Esophagus muscularis mucosa (tissue), 4 donors: ENCODE measurements at regions not wholly inside any gene's neighbourhood (a gene's known extent, or its start where the extent isn't known, plus 50 kb on each side); places are given as distances from the start of the nearest gene placed in this dataset.

Source experiments
- DNase-seq: peaks from one replicate; pipeline ENCODE4 v3.0.0-alpha.2; 2017; ENCODE audit errors: extremely low spot score
- H3K27ac ChIP-seq, 4 donors: fragments of 200-600 bp; sonication (generic); replicated peaks in 1 of 4; 1 replicate in 3 of 4; 2 replicates in 1 of 4; pipeline ENCODE4 v1.5.1; 2016 to 2019; ENCODE audit warnings: mild to moderate bottlenecking in 1 of 4
- H3K27me3 ChIP-seq, 4 donors: fragments of 200-600 bp; sonication (generic); one replicate each; pipeline versions ENCODE4 v1.5.1 to v1.6.0; 2016 to 2019
- H3K36me3 ChIP-seq, 4 donors: fragments of 200-600 bp; sonication (generic); one replicate each; pipeline ENCODE4 v1.5.1; 2016 to 2019
- H3K4me1 ChIP-seq, 4 donors: fragments of 200-600 bp; sonication (generic); one replicate each; pipeline ENCODE4 v1.5.1; 2016 to 2019
- H3K4me3 ChIP-seq, 4 donors: fragments of 200-600 bp; sonication (generic); 1 replicate in 2 of 4; 2 replicates in 2 of 4; pipeline ENCODE4 v1.5.1; 2016 to 2019; ENCODE audit warnings: mild to moderate bottlenecking in 4 of 4, moderate library complexity in 1 of 4
- H3K9me3 ChIP-seq, 4 donors: fragments of 200-600 bp; sonication (generic); 1 replicate in 3 of 4; 2 replicates in 1 of 4; pipeline ENCODE4 v1.5.1; 2016 to 2019
- CTCF ChIP-seq, 3 experiments: fragments of 200-600 bp in 2 of 3; fragments of 450-650 bp in 1 of 3; sonication (generic) in 2 of 3; IDR thresholded peaks; one replicate each; pipeline ENCODE4 v1.5.1; 2017 to 2019; ENCODE audit warnings: antibody characterized with exemption in 3 of 3, mild to moderate bottlenecking in 2 of 3, moderate library complexity in 1 of 3
- EP300 ChIP-seq: sonication (generic); formaldehyde crosslinking; IDR thresholded peaks from one replicate; pipeline ENCODE4 v1.6.1; 2017; ENCODE audit warnings: antibody characterized with exemption
- POLR2A ChIP-seq: fragments of 450-650 bp; IDR thresholded peaks from one replicate; pipeline ENCODE4 v1.6.1; 2017; ENCODE audit warnings: antibody characterized with exemption, moderate library complexity, mild to moderate bottlenecking, low read depth
- POLR2AphosphoS5 ChIP-seq, 2 donors: sonication (generic); formaldehyde crosslinking; IDR thresholded peaks; one replicate each; pipeline ENCODE4 v1.6.1; 2017; ENCODE audit warnings: antibody characterized with exemption in 2 of 2
- WGBS: methylation state at CpG from one replicate; pipeline ENCODE4 v1.1.5; 2018; 5-methylcytosine and 5-hydroxymethylcytosine counted together
- intact Hi-C: fragments of 100-400 bp; cut with DNase I; formaldehyde crosslinking; loops from one replicate; pipeline ENCODE4 v1.15.1; 2023

GRCh38 chr6:91437315-91437729 lies 850.5 kb upstream of the MAP3K7 start:
- no peaks in the 10 kb centered on the region for H3K9me3 ChIP-seq
- H3K4me3 ChIP-seq: no peak overlapping the region
- no peaks in the 10 kb centered on the region for H3K4me1 ChIP-seq
- no peaks in the 10 kb centered on the region for H3K36me3 ChIP-seq
- intact Hi-C loops: no loop called here
- no peak overlapping the region for H3K27ac ChIP-seq
- TF ChIP-seq POLR2A (no peak), EP300 (no peak), CTCF (IDR thresholded peaks at IDR 0.05) (no peak), POLR2AphosphoS5 (IDR thresholded peaks at IDR 0.05) (no peak)
- H3K27me3 ChIP-seq: no peaks in the 10 kb centered on the region
- DNase-seq: no peak
- 61% methylated on average over 2 of the region's 2 CpGs for WGBS

- 88% methylated on average over 2 of the region's 2 CpGs for WGBS
- Histone ChIP-seq H3K4me1 (no peaks in the 10 kb centered on the region), H3K36me3 (no peaks in the 10 kb centered on the region), H3K9me3 (no peaks in the 10 kb centered on the region), H3K27ac (no peak overlapping the region), H3K4me3 (no peak overlapping the region), H3K27me3 (no peaks in the 10 kb centered on the region)
- TF ChIP-seq EP300: no peak
- TF ChIP-seq POLR2A: no peak
- TF ChIP-seq POLR2AphosphoS5 (IDR thresholded peaks at IDR 0.05): no peak
- TF ChIP-seq CTCF (IDR thresholded peaks at IDR 0.05): no peak
- no peak for DNase-seq
- intact Hi-C loops: no loop called here
Observed at GRCh38 chr6:91436448-91436847, 849.6 kb upstream of the MAP3K7 start.

- H3K36me3 ChIP-seq: no peaks in the 10 kb centered on the region
- no peaks in the 10 kb centered on the region for H3K4me1 ChIP-seq
- no peak overlapping the region for H3K27ac ChIP-seq
- H3K9me3 ChIP-seq: no peaks in the 10 kb centered on the region
- no peak for TF ChIP-seq POLR2AphosphoS5 (IDR thresholded peaks at IDR 0.05)
- TF ChIP-seq EP300: no peak
- TF ChIP-seq POLR2A: no peak
- TF ChIP-seq CTCF (IDR thresholded peaks at IDR 0.05): no peak
- no peak for DNase-seq
- intact Hi-C loops: no loop called here
- H3K27me3 ChIP-seq: no peaks in the 10 kb centered on the region
- H3K4me3 ChIP-seq: no peak overlapping the region
- 93% methylated on average over 1 of the region's 1 CpG for WGBS
Observed at GRCh38 chr6:91435630-91436029, 848.8 kb upstream of the MAP3K7 start.

GRCh38 chr6:91434576-91434975 lies 847.7 kb upstream of the MAP3K7 start:
- Histone ChIP-seq H3K9me3 (no peaks in the 10 kb centered on the region), H3K27ac (no peak overlapping the region), H3K36me3 (no peaks in the 10 kb centered on the region), H3K4me3 (no peak overlapping the region), H3K4me1 (no peaks in the 10 kb centered on the region), H3K27me3 (no peaks in the 10 kb centered on the region)
- no peak for DNase-seq
- TF ChIP-seq POLR2AphosphoS5 (IDR thresholded peaks at IDR 0.05) (no peak), POLR2A (no peak), EP300 (no peak), CTCF (IDR thresholded peaks at IDR 0.05) (no peak)
- intact Hi-C loops: no loop called here
- WGBS: 50% methylated on average over 2 of the region's 2 CpGs
